ENCODE measurements at regions not wholly inside any gene's neighbourhood (a gene's known extent, or its start where the extent isn't known, plus 50 kb on each side); places are given as distances from the start of the nearest gene placed in this dataset.

- TF ChIP-seq CTCF (IDR thresholded peaks at IDR 0.05; ENCODE audit: insufficient read depth, low read length, poor library complexity, severe bottlenecking): no peak
- no peak for TF ChIP-seq EZH2phosphoT487 (conservative IDR thresholded peaks at IDR 0.05; ENCODE audit: low read length)
Measured at GRCh38 chr12:92034858-92035401, 110.7 kb downstream of the BTG1 start.

Data from SU-DHL-6 (cell line).